ENCODE measurements at regions not wholly inside any gene's neighbourhood (a gene's known extent, or its start where the extent isn't known, plus 50 kb on each side); places are given as distances from the start of the nearest gene placed in this dataset.
"Not testable (repeated sequence)": the region's sequence is repeated elsewhere in the genome, so short reads cannot be mapped to it uniquely, and the experiment has no call there.

DNA sequence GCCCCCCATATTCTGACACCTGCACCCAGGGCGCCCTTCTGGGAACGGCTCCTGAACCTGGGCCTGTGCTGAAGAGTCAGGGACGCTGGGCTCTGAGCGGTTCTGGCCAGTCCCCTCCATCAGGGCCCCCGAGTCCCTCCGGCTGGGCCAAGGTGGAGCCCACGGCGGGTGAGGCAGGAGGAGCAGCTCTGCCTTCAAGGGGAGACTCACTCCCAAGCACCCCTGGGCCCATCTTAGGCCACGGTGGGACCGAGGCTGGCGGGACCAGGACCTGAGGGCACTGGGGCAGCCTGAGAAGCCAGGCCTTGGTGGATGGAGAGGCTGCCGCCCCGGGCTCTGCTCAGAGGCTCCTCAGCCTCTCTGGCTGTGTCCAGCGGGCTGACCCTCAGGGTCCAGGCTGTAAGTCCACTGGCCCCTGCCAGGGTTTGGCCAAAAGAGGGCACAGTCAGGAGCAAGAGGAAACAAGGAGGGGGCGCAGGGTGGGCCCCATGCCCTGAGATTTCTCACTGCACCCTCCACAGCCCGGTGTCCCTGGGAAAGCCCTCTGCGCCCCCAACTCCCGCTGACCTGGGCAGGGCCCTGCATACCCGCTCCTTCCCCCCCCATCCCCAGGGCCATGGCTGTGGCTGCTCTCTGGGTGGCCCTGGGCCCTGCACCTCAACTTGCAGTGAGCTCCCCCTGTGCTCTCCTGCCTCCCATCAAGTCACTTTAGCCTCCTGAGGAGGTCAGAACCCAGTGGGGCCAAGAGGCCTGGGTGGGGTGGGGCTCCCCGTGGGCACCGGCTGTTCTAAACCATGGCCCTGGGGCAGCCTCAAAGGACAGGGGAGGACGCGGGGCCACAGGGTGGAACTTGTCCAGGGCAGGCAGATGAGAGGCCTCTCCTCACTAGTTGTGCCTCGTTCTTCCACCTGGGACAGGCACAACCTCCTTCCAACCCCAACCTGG, 266.4 kb upstream of the SFSWAP start:
- H3K9me3 ChIP-seq (ENCODE audit: control insufficient read depth, low read length): no peaks in the 10 kb centered on the region
- H3K27me3 ChIP-seq (ENCODE audit: control insufficient read depth, insufficient read depth): no peaks in the 10 kb centered on the region
- H3K27ac ChIP-seq (ENCODE audit: low read length): no peak overlapping the region
- no peak overlapping the region for H3K4me3 ChIP-seq (ENCODE audit: low read length)
- intact Hi-C loops (cut with DNase I): no loop called here
- ATAC-seq (peak in 1 of 2 donors; percentile 10), DNase-seq (no peak)
- no peaks in the 10 kb centered on the region for H3K4me1 ChIP-seq (ENCODE audit: control insufficient read depth, insufficient read depth, low read length)
- 90% methylated on average over 24 of the region's 24 CpGs for WGBS

DNA sequence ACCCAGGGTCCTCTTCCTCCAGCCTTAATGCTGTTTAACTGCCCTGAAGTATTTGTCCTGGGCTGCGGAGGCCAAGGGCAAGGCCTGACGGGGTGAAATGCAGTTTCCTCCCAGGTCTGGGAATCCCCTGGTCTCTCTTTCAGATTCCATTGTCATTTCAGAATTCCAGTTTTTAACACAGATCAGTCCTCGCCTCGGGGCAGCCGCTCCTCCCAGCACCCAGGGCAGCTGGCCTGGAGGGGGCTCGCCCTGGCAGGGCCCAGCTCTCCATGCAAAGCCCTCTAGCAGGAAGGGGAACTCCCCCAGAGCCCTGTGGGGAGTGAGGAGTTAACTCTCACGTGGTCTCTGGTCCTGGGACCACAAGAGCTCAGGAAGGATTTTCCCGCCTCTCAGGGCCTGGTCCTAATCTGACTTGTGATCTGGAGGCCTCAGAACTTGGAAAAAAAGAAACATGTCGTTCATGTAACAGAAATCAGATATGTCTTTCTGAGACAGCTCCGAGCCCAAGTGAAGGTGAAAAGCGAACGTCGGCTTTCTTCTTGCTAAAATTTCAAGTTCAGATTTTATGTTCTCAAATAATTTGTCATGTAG, 265.6 kb upstream of the SFSWAP start:
- H3K27me3 ChIP-seq (ENCODE audit: control insufficient read depth, insufficient read depth): no peaks in the 10 kb centered on the region
- H3K4me3 ChIP-seq (ENCODE audit: low read length): no peak overlapping the region
- no peak for ATAC-seq
- no peaks in the 10 kb centered on the region for H3K4me1 ChIP-seq (ENCODE audit: control insufficient read depth, insufficient read depth, low read length)
- no peak overlapping the region for H3K27ac ChIP-seq (ENCODE audit: low read length)
- no peaks in the 10 kb centered on the region for H3K9me3 ChIP-seq (ENCODE audit: control insufficient read depth, low read length)
- intact Hi-C loops (cut with DNase I): no loop called here
- no peak for DNase-seq
- 54% methylated on average over 13 of the region's 13 CpGs for WGBS

DNA sequence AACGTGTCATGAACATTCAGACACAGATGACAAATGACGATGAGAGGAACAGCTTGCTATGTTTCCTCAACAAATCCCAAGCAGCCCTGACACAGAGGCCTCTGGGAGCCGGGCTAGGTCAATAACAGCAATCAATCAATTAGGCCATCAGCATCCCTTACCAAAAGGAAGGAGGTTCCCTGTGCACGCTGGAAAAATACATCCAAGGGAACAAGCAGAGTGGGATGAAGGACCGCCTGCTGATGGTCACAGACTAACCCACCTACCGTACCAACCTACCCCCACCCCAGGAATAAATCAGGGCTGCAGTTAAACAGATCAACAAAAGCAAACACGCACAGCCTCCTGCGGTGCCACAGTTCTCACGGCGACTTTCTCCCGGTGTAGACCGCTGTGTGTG, 265.1 kb upstream of the SFSWAP start:
- Histone ChIP-seq H3K9me3 (ENCODE audit: control insufficient read depth, low read length) (no peaks in the 10 kb centered on the region), H3K4me1 (ENCODE audit: control insufficient read depth, insufficient read depth, low read length) (no peaks in the 10 kb centered on the region), H3K27me3 (ENCODE audit: control insufficient read depth, insufficient read depth) (no peaks in the 10 kb centered on the region), H3K4me3 (ENCODE audit: low read length) (no peak overlapping the region), H3K27ac (ENCODE audit: low read length) (no peak overlapping the region)
- 46% methylated on average over 12 of the region's 12 CpGs for WGBS
- ATAC-seq (no peak), DNase-seq (no peak)
- intact Hi-C loops (cut with DNase I): no loop called here

DNA sequence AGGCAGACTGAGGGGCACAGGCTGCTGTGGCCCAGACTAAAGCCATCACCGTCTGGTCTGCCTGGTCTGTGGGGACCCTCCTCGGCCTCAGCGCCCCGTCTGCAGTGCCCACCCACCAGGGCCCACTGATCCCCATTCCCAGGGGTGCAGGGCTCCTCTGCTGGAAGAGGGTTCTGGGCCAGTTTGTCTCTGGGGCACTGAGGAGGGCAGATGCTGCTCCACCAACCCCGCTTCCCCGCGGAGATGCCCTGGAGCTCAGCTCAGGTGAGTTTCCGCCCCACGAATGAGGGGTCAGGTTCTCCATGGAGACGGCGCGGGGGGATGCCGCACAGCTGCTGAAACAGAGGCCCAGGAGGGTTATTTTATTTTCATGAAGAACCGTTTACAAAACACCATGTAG, 263.3 kb upstream of the SFSWAP start:
- WGBS: 91% methylated on average over 14 of the region's 14 CpGs
- H3K27me3 ChIP-seq (ENCODE audit: control insufficient read depth, insufficient read depth); intact Hi-C loops (cut with DNase I): not testable (repeated sequence)

DNA sequence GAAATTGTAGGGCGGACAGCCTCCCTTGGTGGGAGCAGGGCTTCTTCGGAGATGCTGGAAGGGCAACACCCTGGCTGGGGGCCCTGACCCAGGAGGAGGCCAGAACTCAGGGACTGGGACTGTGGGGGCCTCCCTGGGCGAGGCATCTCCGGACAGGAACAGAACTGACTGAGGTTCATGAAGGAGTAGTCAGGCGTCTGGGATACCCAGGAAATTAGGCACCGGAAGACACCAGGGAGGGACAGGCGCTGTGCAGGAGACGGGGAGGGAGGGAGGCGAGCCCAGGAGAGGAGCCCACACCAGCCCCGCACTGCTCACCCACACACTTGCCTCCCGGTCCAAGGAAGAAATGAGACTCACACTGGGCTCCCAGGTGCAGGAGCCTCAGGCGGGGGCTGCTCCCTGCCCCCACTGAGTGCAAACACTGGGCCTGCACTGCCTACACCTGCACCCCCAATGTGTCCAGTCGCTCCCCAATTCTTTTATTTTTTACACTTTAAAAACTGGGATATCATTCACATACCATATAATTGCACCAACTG, 262.6 kb upstream of the SFSWAP start:
- intact Hi-C loops (cut with DNase I): no loop called here
- Histone ChIP-seq H3K27me3 (ENCODE audit: control insufficient read depth, insufficient read depth) (no peaks in the 10 kb centered on the region), H3K4me3 (ENCODE audit: low read length) (no peak overlapping the region), H3K4me1 (ENCODE audit: control insufficient read depth, insufficient read depth, low read length) (no peaks in the 10 kb centered on the region), H3K27ac (ENCODE audit: low read length) (no peak overlapping the region), H3K9me3 (ENCODE audit: control insufficient read depth, low read length) (no peaks in the 10 kb centered on the region)
- 79% methylated on average over 13 of the region's 13 CpGs for WGBS
- no peak for DNase-seq
- no peak for ATAC-seq

More for the DNA sequence above, 263.3 kb upstream of the SFSWAP start:
- DNase-seq; ATAC-seq; H3K4me3 ChIP-seq (ENCODE audit: low read length); H3K4me1 ChIP-seq (ENCODE audit: control insufficient read depth, insufficient read depth, low read length); H3K9me3 ChIP-seq (ENCODE audit: control insufficient read depth, low read length); H3K27ac ChIP-seq (ENCODE audit: low read length): not testable (repeated sequence)

DNA sequence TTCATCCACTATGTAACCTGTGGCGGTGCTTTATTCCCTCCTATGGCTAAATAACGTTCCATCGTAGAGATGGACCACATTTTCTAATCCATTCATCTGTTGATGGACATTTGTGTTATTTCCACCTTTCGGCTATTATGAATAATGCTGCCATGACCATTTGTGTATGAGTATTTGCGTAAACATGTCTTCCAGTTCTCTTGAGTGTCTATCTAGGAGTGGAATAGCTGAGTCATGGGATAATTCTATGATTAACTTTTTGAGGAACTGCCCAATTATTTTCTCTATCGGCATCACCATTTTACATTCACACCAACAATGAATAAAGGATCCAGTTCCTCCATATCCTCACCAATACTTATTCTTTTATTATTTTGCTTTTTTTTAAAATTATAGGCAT, 261.9 kb upstream of the SFSWAP start:
- 94% methylated on average over 6 of the region's 6 CpGs for WGBS

DNA sequence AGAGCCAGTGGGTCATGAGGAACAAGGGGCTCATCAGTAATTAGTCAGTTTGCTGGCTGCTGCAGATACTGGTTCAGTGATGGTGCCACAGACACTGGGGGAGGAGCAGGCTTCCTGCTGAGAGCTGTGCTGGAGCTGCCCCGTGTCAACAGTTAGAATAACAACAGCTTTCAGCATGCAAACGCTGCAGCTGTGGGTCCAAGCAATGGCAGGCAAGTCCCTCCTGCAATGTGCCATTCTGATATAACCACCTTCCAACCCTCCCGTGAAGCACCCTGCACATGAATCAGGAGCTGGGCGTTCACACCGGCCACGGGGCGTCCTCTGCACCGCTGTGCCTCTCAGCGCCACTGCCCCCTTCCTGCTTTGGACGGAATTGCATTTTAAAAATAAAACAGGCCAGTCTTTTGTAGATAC, 258.4 kb upstream of the SFSWAP start:
- 4% methylated on average over 10 of the region's 10 CpGs for WGBS
- no peak overlapping the region for H3K4me3 ChIP-seq (ENCODE audit: low read length)
- intact Hi-C loops (cut with DNase I): loop anchor here in 1 of 4 donors (10.0 kb wide), 1 partner anchor 348 kb away; no protein-coding TSS in a partner anchor
- no peak for DNase-seq
- H3K27ac ChIP-seq (ENCODE audit: low read length): no peak overlapping the region
- ATAC-seq: no peak
- H3K27me3 ChIP-seq (ENCODE audit: control insufficient read depth, insufficient read depth): no peaks in the 10 kb centered on the region
- no peaks in the 10 kb centered on the region for H3K9me3 ChIP-seq (ENCODE audit: control insufficient read depth, low read length)
- H3K4me1 ChIP-seq (ENCODE audit: control insufficient read depth, insufficient read depth, low read length): no peaks in the 10 kb centered on the region

More for the DNA sequence above, 261.9 kb upstream of the SFSWAP start:
- Histone ChIP-seq H3K4me1 (ENCODE audit: control insufficient read depth, insufficient read depth, low read length) (no peaks in the 10 kb centered on the region), H3K4me3 (ENCODE audit: low read length) (no peak overlapping the region), H3K9me3 (ENCODE audit: control insufficient read depth, low read length) (no peaks in the 10 kb centered on the region), H3K27me3 (ENCODE audit: control insufficient read depth, insufficient read depth) (no peaks in the 10 kb centered on the region), H3K27ac (ENCODE audit: low read length) (no peak overlapping the region)
- ATAC-seq (no peak), DNase-seq (no peak)
- intact Hi-C loops (cut with DNase I): no loop called here

DNA sequence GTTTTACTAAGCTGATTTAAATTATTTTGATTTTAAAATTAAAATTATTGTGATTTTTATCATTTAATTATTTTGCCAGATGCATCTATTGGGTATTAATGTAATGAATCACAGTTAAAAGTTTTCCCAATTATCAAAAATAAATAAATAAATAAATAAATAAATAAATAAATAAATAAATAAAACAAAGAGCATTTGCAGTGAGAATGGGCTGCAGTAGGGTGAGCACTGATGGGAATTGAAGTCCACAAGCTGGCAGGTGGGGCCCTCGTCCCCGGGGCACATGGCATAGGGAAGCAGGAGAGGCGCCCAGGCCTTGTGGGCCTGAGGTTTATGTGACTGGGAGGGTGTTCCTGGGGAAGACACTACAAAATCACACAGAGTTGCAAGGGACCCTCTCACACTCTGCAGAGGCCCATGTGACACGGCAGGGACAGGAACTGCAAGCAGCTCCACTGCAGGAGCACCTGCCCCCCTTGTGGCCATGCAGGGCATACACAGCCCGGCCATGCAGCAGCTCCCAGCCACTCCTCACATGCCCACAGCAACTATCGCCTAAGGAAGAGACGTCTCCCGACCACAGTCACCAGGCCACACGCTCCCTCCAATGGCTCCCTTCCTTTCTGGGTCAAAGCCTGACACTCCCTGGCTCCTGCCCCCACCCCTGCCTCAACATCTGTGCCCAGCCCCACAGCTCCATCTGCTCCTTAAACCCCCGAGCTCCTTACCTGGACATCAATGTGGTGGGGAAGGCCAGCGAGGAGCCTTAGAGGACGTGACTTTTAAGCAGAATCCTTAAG, 256.3 kb upstream of the SFSWAP start:
- 45% methylated on average over 12 of the region's 12 CpGs for WGBS
- no peaks in the 10 kb centered on the region for H3K27me3 ChIP-seq (ENCODE audit: control insufficient read depth, insufficient read depth)
- ATAC-seq (peak; percentile 55 to 65), DNase-seq (peak in 2 of 3 donors; percentile 37 to 72)
- intact Hi-C loops (cut with DNase I): loop anchor here in 1 of 4 donors (10.0 kb wide), 1 partner anchor 350 kb away; no protein-coding TSS in a partner anchor
- no peak overlapping the region for H3K27ac ChIP-seq (ENCODE audit: low read length)
- no peak overlapping the region for H3K4me3 ChIP-seq (ENCODE audit: low read length)
- no peaks in the 10 kb centered on the region for H3K9me3 ChIP-seq (ENCODE audit: control insufficient read depth, low read length)
- H3K4me1 ChIP-seq (ENCODE audit: control insufficient read depth, insufficient read depth, low read length): no peaks in the 10 kb centered on the region

DNA sequence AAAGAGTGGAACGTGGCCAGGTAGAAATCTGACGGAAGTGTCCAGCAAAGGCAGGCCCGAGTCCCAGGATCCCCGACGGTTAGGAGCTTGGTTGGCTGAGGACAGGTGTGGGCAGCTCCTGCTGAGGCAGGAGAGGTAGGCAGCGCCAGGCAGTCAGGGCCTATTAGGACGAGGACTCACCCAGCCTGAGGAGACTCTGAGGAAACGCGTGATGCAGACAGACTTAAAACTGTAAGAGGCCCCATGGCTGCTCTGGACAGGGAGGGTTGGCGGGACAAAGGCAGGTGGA, 255.7 kb upstream of the SFSWAP start:
- ATAC-seq (no peak), DNase-seq (no peak)
- 80% methylated on average over 10 of the region's 10 CpGs for WGBS
- Histone ChIP-seq H3K27ac (ENCODE audit: low read length) (no peak overlapping the region), H3K4me3 (ENCODE audit: low read length) (no peak overlapping the region), H3K4me1 (ENCODE audit: control insufficient read depth, insufficient read depth, low read length) (no peaks in the 10 kb centered on the region), H3K27me3 (ENCODE audit: control insufficient read depth, insufficient read depth) (no peaks in the 10 kb centered on the region), H3K9me3 (ENCODE audit: control insufficient read depth, low read length) (no peaks in the 10 kb centered on the region)
- intact Hi-C loops (cut with DNase I): loop anchor here in 1 of 4 donors (10.0 kb wide), 1 partner anchor 350 kb away; no protein-coding TSS in a partner anchor

DNA sequence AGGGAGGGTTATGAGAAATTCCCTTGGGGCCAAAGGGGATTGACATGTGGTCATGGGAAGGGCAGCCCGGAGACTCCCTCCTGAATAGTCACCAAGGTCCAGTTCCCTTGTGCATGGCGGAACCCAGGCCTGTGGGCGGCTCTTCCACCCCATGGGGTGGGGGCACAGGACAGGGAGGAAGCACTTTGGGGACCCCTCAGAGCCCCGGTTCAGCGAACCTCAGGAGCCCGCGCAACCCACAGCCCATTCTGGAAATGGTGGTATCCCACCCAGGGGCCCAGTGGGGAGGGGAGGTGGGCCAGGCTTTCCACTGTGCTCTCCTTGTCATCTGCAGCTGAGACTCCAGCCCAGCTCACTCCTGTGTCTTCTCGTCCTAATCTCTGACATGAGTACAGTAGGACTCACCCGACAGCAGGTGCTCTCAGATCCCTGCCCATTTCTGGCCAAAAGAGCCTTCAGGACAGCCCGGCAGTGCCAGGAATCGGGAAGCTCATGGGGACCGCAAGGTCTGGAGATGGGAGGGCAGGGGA, 255.2 kb upstream of the SFSWAP start:
- no peak for ATAC-seq
- Histone ChIP-seq H3K9me3 (ENCODE audit: control insufficient read depth, low read length) (no peaks in the 10 kb centered on the region), H3K4me3 (ENCODE audit: low read length) (no peak overlapping the region), H3K27me3 (ENCODE audit: control insufficient read depth, insufficient read depth) (no peaks in the 10 kb centered on the region), H3K4me1 (ENCODE audit: control insufficient read depth, insufficient read depth, low read length) (no peaks in the 10 kb centered on the region), H3K27ac (ENCODE audit: low read length) (no peak overlapping the region)
- WGBS: 91% methylated on average over 12 of the region's 12 CpGs
- DNase-seq: no peak
- intact Hi-C loops (cut with DNase I): loop anchor here in 1 of 4 donors (10.0 kb wide), 1 partner anchor 351 kb away; no protein-coding TSS in a partner anchor
